Putamen (tissue), 1 donor: ENCODE measurements at regions not wholly inside any gene's neighbourhood (a gene's known extent, or its start where the extent isn't known, plus 50 kb on each side); places are given as distances from the start of the nearest gene placed in this dataset.
"Not testable (repeated sequence)": the region's sequence is repeated elsewhere in the genome, so short reads cannot be mapped to it uniquely, and the experiment has no call there.

ENCODE experiments used
- DNase-seq: peaks from one replicate; pipeline ENCODE4 v3.0.0-alpha.2; 2016; ENCODE audit warnings: low spot score

DNA sequence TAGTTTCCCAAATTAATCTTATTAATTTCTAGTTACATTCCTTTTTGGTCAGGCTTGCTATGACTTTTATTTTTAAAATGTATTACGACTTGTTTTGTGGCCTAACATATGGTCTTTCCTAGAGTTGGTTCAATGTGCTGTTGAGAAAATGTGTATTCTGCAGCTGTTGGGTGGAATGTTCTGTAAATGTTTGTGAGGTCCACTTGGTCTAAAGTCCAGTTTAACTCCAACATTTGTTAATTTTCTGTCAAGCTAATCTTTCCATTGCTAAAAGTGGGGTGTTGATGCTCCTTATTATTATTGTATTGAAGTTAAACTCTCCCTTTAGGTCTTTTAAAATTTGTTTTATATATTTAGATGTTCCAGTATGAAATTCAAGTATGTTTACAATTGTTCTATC is 1010.8 kb upstream of the EDIL3 start:
- no peak for DNase-seq

DNA sequence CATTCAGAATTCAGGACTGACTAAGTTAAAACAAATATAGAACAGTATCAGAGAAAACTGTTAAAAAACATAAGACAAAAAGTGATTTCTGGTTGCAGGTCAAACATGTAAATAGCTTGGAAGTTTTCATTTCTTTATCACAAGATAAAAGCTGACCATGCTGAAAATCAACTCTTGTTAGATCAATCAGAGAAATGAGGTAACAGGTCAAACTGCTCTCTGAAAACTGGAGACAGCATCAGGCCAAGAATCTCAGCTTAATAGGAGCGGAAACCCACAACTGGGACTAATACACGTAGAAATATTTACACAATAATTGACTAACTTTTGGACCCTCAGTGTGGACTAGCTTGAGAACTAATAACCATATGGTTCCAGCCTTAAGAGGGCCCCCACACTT is 1012.8 kb upstream of the EDIL3 start:
- no peak for DNase-seq

DNA sequence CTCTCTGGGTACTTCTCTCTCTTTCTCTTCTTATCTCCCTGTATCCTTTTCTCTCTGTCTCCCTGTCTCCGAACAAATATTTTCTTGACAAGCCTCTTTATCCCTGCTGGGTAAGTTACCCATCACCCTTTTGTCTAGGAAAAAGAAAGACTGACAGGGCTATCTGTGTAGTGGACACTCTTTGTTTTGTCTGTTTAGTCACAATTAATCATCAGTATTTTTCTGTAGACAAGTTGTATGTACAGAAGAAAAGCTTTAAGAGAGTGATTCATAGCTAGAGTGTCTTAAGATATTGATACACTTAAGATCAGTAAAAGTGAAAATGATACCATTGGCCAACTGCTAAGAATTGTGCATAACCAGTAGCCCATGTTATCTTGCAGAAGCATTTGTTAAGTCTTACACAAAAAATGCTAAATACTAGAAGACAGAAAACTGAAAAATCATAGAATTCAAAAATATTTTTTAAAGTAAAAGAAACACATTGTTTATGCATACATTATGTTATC is 1043.8 kb upstream of the EDIL3 start:
- DNase-seq: no peak

DNA sequence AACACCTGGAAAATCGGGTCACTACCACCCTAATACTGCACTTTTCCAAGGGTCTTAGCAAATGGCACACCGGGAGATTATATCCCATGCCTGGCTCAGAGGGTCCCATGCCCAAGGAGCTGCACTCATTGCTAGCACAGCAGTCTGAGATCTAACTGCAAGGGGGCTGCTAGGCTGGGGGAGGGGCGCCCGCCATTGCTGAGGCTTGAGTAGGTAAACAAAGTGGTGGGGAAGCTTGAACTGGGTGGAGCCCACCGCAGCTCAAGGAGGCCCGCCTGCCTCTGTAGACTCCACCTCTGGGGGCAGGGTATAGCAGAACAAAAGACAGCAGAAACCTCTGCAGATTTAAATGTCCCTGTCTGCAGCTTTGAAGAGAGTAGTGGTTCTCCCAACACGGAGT is 1047.0 kb upstream of the EDIL3 start:
- DNase-seq: not testable (repeated sequence)

DNA sequence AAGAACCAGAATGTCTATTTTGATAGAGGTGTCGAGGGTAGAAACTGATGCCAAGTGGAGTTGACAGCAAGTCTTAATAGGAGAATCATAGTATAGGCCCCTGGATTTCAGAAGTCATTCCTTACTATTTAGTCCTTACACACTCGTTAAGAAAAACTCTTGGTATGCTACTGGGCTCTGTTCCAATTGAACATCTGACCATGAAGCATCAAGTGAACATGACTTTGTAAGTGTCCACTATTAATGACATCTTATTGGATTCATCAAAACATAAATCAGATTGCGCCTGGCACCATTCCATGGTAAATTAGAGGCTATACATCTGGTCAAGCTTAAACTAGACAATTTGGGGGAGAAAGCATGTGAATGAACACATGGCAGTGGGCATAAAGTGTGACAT is 1056.5 kb upstream of the EDIL3 start:
- no peak for DNase-seq

DNA sequence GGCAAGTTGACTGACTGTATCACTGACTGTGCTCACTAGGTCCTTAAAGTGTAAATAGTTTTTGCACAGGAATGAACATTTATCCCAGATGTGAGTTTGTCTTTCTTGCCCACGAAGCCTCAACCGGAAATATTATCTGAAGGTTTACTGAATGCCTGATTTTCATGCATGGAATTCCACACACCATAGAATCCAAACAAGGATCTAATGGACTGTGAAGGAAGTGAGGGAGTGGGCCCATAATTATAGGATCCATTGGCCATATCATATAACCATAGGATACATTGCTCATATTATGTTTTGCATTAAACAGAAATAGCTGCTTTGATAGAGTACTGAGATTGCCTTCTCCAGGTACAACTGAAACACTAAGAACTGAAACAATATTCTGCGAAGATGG is 1057.2 kb upstream of the EDIL3 start:
- DNase-seq: no peak

DNA sequence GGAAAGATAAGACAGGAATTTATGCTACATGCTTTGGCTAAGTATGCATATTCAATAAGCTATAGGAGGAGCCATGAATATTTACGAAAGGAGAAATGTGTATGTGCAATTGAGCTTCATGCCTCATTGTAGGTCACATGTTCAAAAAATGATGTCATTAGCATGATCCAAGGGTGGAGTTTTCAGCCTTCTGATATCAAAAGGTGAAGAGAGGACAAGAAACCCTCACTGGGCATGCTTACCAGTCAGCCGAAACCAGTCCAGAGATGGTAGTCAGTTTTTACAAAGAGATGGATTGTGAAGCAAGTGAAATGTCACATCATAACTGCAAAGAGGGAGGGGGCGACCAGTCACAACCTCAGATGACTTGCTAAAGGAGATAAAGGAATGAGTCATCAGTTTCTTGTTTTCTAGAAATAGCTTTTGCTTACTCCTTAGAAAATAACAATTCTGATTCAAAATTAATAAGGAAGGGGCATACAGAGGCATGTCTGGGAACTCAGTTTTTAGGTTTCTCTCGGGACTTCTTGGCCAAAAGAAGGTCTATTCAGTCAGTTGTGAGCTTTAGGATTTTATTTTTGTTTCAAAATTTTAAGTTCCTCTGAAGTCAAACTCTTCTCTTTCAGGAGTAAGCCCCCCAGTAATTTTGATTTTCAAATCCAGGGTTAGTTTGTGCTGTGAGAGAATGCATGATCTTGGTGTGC is 1067.8 kb upstream of the EDIL3 start:
- no peak for DNase-seq

DNA sequence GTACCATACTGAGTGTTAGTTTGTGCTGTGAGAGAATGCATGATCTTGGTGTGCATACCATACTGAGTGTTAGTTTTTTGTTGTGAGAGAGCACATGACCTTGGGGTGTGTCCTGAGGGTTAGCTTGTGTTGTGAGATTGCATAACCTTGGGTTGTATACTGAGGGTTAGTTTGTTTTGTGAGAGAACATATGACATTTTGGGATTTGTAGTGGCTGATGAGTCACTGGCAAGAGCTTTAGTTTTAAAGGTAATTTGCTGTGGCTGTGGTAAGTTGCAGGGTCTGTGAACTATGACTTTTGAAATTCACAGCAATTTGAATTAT is 1068.3 kb upstream of the EDIL3 start:
- DNase-seq: no peak

DNA sequence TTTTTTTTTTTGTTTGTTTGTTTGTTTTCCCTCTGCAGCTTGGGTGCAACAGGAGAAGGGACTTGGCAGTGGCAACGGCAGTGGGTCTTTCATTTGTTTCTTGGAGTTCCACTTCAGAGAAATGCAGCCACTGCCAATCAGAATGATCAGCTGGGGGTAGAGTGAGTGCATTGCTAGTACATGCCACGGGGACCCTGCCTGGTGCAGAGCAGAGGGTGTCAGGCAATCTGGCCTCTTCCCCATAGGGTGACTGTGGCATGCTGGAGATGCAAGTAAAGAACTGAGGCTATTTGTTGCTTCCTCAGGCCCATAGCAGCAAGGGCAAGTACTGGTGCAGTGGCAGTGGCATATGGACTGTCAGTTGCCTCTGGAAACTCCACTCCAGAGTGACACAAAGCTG is 1073.6 kb upstream of the EDIL3 start:
- DNase-seq: no peak

DNA sequence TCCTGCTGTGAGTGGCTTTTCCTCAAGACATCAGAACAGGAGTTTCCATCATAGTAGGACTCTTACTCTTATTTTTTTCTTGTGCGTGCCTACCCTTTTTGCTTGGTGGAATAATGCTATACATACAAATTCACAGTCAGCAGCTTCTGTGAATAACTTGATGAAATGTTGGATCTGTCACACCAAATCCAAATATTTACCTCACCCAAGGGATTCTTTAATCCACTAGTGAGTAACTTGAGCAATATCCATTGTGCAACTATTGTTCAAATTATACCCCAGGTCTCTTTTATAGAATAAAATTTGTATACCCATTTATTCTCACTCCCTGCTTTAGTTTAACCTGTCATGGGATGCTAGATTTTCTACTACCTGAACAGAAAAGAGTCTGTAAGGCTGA is 1078.3 kb upstream of the EDIL3 start:
- no peak for DNase-seq

DNA sequence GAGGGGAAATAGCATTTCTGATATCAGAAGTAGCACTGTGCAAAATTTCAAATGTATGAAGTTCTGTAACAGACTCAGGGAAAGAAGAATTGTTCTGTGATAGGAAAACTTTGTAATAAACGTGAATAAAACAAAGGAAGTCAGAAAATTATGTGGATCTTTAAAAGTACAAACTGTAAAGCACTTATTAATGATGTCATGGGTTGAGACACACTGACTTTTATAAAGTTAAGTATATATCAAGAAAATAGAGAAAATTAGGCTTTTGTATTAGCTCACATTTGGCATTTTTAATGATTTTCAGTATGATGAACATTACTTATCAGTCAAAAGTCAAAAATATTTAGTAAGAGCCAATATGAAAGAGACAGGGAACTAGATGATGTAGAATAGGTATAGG is 1081.7 kb upstream of the EDIL3 start:
- DNase-seq: no peak

DNA sequence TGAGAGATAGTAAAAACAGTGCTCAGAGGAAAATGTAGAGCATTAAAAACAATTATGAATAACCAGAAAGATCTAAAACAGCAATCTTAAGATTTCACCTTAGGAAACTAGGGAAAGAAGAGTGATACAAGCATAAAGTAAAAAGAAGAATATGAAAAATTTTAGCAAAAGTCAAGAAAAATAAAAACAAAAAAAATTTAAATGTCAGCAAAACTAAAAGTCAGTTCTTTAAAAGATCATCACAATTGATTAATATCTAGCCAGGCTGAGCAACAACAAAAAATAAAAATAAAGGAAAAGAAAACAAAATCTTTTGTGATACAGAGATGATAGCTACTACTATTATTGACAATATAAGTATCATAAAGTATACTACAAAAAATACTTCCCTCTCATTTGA is 1088.1 kb upstream of the EDIL3 start:
- DNase-seq: no peak

DNA sequence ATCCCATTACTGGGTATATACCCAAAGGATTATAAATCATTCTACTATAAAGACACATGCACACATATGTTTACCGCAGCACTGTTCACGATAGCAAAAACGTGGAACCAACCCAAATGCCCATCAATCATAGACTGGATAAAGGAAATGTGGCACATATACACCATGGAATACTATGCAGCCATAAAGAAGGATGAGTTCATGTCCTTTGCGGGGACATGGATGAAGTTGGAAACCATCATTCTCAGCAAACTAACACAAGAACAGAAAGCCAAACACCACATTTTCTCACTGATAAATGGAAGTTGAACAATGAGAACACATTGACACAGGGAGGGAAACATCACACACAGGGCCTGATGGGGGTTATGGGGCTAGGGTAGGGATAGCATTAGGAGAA is 1090.5 kb upstream of the EDIL3 start:
- DNase-seq: not testable (repeated sequence)

DNA sequence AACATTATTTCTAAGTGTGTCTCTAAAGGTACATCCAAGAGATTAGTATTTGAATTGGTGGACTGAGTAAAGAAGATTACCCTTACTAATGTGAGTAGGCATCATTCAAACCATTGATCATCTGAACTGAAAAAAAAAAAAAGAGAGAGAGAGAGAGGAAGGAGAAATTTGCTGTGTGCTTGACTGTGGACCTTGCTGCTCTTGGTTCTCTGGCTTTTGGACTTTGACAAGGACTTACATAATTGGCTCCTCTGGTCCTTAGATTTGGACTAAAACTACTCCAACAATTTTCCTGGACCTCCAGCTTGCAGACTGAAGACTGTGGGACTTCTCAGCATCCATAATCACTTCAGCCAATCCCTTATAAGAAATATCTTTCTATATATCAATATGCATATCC is 1091.9 kb upstream of the EDIL3 start:
- DNase-seq: no peak

DNA sequence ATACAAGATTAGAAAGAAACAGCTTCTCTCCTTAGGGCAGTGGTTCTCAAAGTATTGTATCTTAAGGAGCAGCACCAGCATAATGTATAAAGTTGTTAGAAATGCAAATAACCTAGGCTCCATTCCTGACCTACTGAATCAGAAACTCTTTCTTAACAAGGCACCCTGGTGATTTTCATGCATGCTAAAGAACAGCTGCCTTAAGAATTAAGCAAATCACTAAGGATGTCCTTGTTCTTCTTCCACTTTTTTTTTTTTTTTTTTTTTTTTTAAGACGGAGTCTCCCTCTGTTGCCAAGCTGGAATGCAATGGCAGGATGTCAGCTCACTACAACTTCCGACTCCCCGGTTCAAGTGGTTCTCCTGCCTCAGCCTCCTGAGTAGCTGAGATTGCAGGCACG is 1095.2 kb upstream of the EDIL3 start:
- DNase-seq: no peak

DNA sequence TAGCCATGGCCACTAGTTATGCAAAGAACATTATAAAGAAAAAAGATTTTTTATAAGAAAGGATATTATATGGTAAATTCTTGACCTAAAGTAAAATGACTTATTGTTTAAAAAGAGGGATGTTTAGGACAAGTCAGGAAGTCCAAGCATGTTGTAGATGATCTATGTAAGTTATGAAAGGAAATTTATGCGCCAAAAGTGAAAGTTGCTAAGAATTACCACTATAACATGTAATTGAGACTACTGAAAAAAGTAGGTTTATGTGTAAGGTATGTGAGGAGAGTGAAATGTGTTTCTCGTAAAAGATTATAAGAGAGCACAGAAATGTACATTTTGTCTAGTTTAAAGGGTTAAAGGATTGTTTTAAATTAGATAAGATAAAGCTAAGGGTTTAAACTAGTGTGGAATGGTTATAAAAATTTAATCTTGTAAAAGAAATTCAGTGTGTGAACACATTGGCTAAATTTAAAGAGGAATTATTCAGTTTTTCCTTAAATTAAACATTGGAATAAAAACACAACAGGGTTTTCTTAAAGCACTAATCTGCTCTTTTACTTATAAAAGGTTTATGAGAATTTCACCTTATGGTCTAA is 1100.4 kb upstream of the EDIL3 start:
- DNase-seq: no peak

DNA sequence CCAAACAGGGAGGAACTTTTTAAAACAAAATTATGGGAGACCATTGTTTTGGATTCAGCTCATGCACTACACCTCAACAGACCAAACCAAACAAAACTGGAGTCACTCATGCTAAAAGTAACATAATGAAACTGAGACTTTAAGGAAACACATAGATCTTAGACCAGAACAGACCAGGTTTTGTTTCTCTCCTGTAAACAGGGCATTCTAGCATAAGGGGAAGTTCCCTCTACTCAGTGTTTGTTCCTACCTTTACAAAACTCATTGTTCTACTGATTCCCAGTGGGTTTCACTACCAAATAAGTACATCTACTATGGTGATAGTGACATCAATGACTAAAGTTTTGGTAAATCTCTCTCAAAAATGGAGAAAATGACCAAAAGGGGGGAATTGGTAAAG is 1103.6 kb upstream of the EDIL3 start:
- no peak for DNase-seq

DNA sequence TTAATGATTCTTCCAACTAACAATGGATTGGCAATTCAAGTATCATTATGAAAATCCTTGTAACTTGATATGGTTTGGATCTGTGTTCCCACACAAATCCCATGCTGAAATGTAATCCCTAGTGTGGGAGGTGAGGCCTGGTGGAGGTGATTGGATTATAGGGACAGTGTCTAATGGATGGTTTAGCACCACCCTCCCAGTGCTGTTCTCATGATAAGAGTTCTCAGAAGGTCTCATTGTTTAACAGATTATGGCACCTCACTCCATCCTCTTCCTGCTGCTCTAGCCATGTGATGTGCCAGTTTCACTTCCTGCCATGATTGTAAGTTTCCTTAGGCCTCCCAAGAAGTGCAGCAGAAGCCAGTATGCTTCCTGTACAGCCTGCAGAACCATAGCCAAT is 1116.2 kb upstream of the EDIL3 start:
- DNase-seq: no peak

DNA sequence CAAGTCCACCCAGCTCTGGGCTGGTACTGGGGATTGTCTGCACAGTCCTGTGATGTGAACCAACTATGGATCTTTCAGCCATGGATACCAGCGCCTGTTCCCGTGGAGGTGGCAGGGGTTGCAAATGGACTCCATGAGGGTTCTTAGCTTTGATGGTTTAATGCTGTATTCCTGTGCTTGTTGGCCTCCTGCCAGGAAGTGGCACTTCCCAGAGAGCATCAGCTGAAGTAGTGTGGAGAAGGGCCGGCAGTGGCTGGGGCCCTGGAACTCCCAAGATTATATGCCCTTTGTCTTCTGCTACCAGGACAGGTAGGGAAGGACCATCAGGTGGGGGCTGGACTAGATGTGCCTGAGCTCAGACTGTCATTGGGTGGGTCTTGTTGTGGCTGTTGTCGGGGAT is 1104.8 kb upstream of the COX7C start:
- DNase-seq: no peak

DNA sequence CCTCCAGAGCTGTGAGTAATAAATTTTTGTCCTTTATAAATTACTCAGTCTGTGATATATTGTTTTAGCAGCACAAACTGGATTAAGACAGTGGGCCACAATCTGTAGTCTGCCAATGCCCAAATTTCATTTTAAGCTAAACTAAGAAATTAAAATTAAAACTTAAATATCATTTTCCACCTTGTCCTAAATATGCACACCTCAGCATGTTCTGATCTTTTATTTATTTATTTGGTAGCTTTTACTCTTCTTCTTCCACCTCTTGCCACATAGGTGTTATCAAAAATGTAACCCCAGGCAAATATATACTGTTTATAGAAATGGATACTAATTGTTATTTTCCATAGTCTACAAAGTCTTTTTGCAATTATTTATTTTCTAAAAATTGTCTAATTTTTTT is 1102.2 kb upstream of the COX7C start:
- DNase-seq: no peak

DNA sequence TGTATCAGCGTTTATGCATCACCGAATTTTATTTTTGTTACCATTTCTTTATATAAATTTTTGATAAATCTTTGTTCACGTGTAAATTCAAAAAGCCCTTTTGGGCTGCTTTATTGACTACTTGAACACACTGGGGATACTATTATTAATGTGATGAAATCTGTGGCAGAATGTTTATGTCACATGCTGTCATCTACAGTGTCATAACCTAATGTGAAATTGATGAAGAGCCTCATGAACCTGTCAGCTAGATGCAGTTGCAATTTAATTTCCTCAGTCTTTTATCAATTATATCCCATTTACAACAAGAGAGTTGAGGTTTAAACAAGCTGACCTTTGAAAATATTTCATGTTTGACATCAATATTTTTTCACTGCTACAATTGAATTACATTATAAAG is 1100.4 kb upstream of the COX7C start:
- no peak for DNase-seq

DNA sequence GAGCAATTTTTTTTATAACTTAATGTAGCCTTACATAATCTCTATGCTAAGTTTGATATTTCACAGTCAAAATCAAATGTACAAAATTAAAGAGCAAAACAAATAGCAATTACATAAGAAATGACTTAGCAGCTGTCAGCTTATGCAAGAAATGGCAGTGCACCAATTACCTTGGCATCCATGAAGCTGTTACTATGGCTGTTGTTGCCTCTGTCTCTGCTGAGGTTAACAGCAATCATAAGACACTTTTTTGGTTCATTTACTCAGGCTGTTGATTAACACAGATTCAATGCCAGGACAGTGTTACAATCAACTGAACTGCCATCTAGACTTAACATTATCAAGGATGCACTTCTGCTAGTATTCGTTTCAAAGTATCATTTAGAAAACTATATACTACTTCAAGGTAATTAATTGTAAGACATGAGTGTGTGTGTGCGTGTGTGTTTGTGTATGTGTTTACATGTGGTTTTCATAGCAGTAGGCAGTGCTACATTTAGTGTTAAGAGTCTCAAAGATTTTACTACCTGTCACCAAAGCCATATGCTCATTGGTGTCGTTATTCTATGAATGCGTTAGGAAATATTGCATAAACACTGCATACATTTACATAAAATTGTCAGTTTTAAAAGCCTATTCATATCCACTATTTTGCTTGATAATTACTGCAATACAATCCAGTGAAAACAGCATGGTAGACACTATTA is 1084.2 kb upstream of the COX7C start:
- DNase-seq: no peak

DNA sequence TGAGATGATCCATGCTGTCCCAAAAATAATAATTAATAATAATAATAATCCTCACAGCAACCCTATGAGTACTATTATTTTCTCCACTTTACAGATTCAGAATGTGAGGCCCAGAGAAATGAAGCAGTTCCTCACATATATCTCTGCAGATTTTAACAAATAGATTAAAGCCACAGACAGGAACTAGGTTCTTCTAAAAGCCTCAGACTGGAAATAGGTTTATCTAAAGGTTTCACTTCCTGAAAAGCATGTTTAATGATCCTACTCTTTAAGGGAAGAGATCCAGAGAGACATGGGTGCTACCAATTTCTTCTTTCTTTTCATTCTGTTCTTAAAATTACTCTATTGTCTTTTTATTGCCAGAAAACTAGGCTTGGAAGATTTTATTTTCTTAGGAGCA is 1079.4 kb upstream of the COX7C start:
- no peak for DNase-seq

DNA sequence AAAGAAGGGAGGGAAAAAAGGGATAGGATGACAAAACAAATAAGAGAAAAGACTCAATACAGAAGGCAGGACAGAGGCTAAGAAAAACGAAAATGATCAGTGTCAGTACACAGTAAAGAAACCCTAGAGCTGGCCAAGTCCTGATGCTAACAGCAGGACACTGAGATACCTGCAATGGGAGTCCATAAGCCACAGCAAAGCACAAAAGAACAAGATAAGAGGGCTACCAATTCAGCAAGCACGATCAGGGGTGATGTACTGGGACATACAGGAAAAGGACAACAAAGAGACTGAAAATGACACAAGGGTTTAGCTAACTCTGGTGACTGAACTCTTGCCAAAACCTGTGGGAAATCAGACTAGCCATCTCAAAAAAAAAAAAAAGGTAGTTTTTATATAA is 1072.6 kb upstream of the COX7C start:
- DNase-seq: no peak
